ENCODE measurements at regions not wholly inside any gene's neighbourhood (a gene's known extent, or its start where the extent isn't known, plus 50 kb on each side); places are given as distances from the start of the nearest gene placed in this dataset.
"Not testable (repeated sequence)": the region's sequence is repeated elsewhere in the genome, so short reads cannot be mapped to it uniquely, and the experiment has no call there.

DNA sequence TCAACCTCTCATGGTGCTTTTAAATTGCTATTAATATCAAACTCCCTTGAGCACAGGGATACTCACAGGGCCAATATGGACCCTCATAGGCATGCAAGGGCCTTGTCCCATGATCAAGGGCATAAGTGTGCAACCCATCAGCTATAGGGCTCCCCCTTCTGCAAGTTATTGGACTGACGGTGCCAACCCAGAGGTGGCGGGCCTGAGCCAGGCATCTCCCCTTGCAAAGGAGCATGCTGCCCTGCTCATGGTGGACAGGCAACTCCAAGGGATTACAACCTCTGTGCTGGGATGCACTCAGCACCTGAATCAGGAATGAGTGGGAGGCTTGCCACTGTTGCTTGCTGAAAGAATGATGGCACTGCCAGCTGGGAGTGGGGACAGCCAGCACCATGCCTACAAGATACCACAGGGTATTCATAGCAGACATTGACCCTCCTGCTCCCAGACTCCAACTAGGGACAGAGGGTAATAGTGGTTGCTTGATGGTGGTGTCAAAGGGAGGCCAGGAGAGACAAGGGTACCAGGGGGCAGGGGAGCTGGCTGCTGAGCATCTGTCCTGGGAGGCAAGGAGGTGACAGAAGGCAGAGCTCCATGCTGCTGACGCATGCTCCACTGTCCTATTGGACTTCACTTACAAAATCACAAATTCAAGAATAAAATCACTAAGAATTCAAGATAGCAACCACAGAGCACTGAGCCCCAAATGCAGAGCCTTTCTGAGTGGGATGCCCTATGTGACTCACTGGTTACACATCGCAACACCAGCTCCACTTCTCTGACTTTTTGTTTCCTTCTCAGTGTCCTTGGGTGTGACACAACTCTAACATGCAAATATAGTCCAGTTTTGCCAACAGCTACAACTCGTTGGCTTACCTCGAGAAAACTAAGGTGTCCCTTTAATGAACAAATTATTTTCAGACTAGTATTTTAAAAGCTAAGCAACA is 157.1 kb upstream of the CCDC150 start:
- DNase-seq (ENCODE audit: low read depth in 2 of 2) = no peak

DNA sequence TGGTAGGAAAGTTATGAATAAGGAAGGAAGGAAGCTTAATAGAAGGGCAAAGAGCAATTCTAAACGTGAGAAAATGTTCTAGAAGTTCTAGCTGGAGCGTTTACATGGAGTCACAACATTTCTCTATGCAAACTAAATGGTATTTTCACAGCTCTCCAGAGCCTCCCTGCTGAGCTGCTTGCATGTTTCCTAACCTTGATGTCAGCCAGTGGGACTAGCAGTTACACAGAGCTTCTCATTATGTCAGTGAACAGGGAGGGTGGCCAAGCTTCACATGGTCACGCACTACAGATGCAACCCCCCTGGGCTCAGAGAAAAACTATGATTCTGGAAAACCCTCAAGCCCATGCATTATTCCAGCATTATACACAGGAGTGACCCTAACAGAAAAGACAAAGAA is 153.4 kb upstream of the CCDC150 start:
- DNase-seq (ENCODE audit: low read depth in 2 of 2) = no peak

DNA sequence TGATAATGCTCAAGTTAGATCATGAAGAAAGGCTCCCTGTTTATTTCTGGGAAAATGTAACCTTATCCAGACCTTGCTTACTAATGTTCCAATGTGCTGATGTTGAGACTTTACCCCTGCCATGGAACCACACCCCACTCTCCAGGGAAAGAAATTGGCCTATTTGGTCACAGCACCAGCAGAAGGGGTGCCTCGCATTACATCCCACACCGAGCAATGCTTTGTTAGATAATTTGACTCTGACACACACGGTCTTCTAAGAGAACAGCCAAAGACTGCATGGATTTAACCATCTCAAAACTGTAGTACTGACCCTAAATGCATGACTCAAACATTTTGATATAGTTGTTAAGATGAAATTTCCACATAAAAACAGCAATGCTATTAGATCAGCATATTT is 152.1 kb upstream of the CCDC150 start:
- no peak for DNase-seq (ENCODE audit: low read depth in 2 of 2)

DNA sequence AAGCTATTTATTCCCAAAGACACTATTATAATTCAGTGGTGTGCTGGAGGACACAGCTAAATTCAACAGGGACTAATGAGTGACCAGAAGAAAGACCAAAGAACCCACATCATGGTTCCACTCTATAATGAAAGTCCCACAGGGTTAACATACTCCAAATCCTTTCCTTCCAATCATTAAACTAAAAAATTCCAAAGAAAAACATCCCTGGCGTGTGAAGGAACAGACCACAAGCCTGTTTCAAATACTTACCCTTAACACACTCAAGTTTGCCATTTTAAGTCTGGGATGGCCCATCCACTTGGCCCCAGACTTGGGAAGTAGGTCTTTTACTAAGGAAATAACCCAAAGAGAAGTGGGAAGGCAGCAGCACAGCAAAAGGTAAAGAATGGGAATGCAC is 150.1 kb upstream of the CCDC150 start:
- DNase-seq (ENCODE audit: low read depth in 2 of 2) = no peak

DNA sequence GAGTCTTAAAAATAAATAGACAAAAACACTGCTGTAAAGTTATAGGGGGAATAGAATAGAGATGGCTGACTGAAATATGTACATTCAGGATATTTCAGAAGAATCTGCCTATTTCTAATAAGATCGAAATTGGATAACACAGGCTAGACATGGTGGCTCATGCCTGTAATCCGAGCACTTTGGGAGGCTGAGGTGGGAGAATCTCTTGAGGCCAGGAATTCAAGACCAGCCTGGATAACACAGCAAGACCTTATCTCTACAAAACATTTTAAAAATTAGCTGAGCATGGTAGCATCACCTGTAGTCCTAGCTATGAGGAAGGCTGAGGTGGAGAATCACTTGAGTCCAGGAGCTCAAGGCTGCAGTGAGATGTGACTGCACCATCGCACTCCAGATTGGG is 146.6 kb upstream of the CCDC150 start:
- DNase-seq (ENCODE audit: low read depth in 2 of 2) = no peak

DNA sequence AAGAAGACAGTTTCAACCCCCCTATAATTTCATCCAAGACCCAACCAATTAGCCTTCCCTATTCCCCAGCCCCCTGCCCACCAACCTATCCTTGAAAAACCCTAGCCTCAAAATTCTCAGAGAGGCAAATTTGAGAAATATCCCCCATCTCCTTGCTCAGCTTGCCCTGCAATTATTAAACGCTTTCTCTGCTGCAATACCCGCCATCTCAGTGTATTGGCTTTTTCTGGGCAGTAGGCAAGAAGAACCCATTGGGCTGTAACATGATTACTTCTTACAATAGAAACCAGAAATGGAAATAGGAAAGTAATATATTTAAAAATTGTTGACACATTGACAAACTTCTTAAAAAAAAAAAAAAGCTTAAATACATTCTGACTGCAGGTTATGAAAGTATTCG is 140.6 kb upstream of the CCDC150 start:
- no peak for DNase-seq (ENCODE audit: low read depth in 2 of 2)

DNA sequence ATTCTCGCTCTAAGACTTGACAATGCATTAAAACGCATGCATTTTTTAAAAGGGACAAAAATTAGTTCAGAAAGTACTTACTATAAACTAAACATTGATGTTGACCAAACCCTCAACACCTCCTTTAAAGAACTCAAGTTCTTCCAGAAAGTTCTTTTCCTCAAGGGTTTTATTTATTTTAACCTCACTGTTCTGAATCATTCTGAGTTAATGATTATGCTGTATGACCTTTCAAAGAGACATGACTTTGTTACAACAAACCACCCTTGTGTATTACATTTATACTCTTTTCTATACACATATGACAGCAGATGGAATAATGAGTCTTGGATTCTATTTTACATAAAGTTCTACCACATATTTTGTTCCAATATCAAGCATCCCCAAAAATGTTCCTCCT is 139.8 kb upstream of the CCDC150 start:
- no peak for DNase-seq (ENCODE audit: low read depth in 2 of 2)

DNA sequence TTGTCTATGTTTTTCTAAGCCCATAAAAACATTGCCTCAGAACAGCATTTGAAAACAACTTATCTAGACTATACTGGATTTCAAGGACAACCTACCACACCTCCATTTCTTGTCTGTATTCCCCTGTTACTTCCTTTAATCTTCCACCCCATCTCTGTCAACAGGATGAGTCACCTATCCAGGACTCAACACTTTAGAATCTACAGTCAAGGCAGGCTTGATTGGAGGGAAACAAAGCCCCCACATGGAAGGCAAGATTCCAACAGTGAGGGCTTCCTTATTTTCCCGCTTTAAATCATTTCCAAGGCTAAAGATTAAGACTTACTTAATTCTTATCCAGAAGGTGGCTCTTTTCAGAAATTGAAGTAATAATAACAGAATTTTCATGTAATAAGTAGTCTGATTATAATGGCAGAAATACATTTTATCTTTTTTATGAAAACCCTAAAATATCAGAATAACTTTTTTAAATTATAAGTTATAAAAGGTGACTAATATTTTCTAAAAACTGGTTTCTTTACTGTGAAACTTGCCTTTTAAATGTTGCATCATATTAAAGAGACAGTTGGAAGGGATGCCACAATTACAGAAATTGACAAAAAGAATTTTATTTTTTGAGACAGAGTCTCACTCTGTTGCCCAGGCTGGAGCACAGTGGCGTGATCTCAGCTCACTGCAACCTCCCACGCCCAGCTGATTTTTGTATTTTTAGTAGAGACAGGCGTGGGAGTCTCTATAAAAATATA is 138.7 kb upstream of the CCDC150 start:
- no peak for DNase-seq (ENCODE audit: low read depth in 2 of 2)

DNA sequence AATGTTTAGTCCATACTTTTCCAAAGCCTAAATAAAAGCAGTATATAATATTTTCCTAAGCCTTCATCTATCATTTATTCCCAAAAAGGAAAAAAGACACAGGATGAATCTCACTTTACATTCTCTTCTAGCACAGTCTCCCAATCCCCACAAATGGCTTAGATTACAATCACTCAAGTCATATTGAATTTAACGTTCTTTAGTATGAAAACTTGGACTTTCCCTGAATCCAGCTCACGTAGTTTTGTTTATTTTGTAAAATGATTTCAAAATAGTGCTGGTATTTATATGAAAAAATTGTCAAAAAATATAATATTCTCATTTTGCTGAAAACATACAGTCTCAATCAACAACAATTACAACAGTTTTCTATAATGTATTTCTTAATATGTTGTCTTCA is 137.7 kb upstream of the CCDC150 start:
- no peak for DNase-seq (ENCODE audit: low read depth in 2 of 2)

DNA sequence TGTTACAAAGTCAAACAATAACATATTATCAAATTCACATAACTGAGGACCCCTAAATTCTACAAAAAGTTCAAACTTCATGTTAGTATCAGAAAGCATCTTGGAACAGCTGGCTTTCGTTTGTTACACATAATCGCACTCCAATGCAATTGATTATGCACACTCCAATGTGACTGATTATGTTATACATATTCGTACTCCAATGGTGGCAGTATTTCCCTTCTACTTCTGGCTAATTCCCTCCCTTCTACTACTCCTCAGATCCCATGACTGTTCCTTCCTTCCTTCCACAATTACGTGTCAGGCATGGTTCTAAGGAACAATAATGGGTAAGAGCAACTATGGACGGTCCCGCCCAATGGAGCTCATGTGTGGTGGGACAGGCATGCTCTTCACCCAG is 137.1 kb upstream of the CCDC150 start:
- no peak for DNase-seq (ENCODE audit: low read depth in 2 of 2)

DNA sequence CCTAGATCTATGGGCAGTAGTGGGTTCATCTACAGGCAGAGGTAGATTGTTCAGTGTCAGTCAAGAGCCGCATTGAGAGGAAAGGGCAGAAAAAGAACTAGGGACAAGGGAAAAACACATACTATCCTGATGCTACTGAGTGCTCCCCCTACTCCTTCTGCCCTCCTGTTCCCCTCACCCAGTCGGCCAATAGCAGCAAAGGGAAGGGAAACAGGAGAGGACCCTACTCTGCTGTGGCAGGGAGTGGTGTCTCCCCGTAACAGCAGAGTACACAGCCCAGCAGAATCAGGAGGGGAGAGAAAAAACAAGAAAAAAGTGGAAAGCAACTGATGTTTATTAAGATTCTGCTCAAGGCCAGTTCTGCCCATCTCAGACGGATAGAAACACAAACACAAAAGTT is 136.1 kb upstream of the CCDC150 start:
- no peak for DNase-seq (ENCODE audit: low read depth in 2 of 2)

DNA sequence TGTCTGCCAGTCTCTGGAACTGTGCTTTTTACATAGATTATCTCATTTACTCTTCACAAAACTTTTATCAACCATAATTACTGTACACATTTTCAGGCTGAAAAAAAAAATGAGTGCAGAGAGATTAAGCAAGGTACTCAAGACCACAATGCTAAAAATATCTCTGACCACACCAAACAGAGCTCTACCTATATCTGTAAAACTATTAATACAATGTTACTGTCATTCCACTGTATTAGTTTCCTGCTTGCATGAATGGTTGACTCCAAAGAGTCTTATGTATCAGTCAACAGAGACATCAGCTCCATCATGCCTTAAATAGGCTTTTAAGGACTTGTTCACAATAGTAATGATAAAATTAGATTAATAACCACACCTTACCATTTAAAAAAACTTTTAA is 134.7 kb upstream of the CCDC150 start:
- DNase-seq (ENCODE audit: low read depth in 2 of 2) = no peak

DNA sequence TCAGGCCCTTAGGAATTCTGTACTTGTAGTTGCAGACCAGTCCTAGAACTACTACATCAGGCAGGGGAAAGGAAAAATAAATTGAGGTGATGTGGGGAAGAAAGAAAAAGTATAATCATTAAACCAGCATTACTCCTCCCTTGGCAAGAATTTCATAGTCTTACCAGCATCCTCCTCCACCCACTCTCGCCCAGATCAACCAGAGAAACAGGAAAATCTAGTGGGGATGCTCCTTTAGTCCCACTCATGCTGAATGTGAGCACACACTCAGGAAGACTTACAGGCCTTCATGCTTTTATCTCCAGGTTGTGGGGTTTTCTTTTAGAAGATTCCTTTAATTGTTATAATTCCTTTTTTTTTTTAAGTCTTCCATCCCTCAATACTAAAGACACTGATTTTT is 129.3 kb upstream of the CCDC150 start:
- DNase-seq (ENCODE audit: low read depth in 2 of 2) = no peak

DNA sequence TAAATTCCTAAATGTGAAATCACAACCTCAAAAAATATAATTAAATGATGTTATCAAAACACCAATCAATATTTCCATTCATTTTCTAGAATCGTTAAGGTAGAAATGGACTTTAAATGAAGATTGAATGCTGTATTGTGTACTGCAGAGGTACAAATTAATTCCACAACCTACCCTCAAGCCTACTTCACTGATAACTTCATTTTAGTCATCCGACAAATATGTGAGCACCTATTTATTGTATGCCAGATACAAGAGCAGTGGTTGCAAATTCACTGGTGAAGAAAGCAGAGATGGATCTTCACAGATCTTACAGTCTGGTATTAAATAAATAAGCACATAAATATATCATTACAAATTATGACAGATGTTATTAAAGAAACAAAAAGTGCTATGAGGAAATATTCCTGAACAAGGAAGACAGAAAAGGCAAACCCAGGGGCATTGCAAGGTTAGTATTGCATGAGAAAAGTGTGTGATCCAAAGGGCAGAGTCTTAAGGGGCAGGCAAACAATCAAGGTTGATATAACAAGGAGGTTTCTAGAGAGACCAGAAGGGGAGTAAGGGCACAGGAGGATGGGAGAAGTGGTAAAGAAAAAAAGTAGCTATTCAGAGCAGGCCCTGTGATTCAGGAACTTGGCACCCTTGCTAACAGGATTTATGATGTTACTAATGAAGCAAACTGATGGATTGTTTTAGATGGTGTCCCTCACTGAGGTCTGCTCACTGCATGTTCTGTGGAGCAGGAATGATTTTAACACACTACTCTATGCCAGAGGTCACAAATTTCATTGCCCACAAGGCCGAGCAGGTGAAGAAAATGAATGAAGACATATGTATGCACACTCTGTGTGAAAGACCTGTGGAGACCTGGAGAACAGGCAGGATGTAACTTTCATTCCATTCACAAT is 128.0 kb upstream of the CCDC150 start:
- no peak for DNase-seq (ENCODE audit: low read depth in 2 of 2)

DNA sequence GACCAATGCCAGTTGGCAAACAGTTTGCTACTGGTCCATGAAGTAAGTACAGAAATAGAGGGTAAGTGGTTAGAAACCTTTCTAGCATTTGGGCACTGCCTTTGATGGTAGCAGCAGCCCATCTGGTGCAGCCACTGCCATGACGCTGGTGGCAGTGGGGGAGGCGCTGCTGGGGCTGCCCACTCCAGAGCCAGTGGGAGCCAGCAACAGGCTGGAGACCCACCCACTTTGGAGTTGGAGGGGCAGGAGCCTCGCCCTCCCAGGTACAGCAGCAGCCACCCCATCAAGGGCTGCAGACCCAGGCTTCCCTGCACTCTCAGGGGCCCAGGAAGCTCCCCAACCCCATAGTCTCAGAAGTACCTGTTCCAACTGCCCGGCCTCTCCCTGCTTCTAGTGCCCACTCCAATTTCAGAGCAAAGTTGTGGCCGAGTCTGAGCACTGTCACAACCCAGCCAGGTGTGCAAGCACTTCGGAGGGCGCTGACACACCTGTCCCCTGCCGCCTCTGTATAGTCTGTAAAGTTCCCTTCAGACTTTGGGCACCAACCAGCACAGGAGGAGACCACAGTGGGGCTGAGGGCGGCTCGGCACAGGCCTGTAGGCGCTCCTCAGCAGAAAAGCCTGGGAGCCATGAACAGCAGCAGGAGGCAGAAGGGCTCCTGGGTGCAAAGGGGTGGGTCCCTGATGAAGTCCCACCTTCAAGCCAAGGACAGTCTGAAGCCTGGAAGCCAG is 125.6 kb upstream of the CCDC150 start:
- no peak for DNase-seq (ENCODE audit: low read depth in 2 of 2)

DNA sequence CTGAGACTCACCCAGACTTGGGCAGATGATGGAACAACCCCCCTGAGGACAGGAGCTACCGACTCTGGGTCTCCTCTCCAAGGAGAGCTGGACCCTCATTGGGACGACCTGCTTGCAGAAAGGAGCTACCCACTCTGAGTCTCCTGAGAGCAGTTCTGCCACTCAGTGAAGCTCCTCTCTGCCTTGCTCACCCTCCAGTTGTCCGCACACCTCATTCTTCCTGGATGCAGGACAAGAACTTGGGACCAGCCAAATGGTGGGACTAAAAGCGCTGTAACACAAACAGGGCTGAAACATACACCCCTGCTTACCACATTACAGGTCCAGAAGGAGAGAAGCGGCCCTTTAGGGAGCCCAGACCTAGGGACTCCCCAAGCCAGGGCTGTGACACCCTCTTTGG is 124.9 kb upstream of the CCDC150 start:
- DNase-seq (ENCODE audit: low read depth in 2 of 2) = no peak

DNA sequence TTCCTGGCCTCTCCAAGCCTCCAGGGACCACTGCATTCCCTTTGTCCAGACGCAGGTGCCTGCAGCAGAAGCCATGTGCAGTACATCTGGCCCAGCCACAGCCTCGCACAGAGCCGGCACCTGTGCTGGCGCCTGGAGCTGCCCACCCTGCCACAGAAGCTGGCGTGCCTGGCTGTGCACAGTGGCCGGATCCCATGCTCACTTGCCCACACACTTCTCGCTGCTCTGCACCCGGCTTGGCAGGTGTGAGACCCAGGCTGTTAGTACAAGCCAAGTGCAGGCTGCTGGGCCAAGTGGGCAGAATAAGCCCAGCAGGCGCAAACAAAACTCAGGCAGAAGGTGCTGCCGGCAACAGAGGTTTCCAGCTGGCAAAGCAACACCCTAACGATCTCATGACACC is 124.5 kb upstream of the CCDC150 start:
- no peak for DNase-seq (ENCODE audit: low read depth in 2 of 2)

DNA sequence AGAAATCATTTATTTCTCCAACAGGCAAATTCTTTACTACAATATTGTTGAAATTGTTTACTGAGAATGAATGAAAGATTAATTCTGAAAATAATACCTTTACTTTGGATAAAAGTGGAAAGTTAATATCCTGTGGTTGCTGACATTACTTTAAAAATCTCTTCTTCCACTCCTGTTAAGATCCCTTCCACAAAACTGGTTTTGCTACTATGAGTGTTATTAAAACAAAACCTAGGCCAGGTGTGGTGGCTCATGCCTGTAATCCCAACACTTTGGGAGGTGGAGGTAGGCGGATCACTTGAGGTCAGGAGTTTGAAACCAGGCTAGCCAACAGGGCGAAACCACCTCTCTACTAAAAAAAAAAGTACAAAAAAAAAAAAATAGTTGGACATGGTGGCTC is 123.9 kb upstream of the CCDC150 start:
- no peak for DNase-seq (ENCODE audit: low read depth in 2 of 2)

DNA sequence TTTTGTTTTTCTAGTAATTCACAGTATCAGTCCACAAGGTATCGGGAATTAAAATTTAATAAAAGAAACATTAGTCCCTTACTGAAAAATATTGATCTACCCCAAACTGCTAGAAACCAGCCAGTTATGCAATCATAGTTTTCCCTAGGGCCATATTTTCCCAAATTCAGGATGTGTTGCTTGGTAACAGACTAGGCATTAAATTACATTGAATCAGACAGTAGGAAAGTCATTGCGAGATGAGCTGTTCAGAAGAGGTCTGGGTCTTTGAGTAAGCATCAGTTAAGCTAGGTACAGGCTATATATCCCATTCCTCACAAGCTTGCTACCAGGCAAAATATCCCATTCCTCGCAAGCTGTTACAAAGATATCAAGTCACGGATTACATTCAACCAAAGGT is 123.0 kb upstream of the CCDC150 start:
- no peak for DNase-seq (ENCODE audit: low read depth in 2 of 2)

DNA sequence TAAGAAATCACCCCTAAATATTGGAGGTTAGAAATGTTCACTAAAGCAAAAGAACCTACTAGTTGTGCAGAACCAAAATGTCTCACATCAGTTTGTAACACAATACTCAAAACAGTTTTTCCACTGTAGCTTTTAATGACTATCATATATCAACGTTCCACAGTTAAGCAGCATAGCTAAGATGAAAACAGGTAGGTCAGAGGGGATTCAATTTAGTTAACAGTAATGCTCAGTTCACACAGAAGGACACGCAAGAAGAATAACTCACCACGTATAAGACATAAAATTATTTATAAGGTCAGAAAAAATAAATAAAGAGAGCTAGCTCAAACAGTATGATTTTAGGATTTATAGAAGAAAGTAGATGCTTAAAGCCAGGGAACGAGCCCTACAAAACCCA is 118.9 kb upstream of the CCDC150 start:
- no peak for DNase-seq (ENCODE audit: low read depth in 2 of 2)

DNA sequence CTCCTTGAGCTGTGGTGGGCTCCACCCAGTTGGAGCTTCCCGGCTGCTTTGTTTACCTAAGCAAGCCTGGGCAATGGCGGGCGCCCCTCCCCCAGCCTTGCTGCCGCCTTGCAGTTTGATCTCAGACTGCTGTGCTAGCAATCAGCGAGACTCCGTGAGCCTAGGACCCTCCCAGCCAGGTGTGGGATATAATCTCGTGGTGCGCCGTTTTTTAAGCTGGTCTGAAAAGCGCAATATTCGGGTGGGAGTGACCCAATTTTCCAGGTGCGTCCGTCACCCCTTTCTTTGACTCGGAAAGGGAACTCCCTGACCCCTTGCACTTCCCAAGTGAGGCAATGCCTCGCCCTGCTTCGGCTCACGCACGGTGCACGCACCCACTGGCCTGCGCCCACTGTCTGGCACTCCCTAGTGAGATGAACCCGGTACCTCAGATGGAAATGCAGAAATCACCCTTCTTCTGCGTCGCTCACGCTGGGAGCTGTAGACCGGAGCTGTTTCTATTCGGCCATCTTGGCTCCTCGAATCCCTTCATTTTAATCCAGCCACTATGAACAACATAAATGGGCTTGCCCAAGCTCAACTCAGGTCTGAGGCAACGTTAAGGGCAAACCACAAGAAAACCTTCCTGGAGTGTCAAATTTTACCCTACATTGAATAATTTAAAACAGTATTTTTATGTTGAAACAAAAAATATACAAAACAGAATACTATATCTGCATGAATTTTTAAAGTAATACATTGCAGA is 112.4 kb upstream of the CCDC150 start:
- DNase-seq (ENCODE audit: low read depth in 2 of 2) = not testable (repeated sequence)

All from stimulated activated CD4-positive, alpha-beta T cell treated with anti-CD3 and anti-CD28 coated beads, Interleukin-4, amount 100 ng/mL, for 48 hours (primary cell).